ENCODE measurements at regions not wholly inside any gene's neighbourhood (a gene's known extent, or its start where the extent isn't known, plus 50 kb on each side); places are given as distances from the start of the nearest gene placed in this dataset.

DNA sequence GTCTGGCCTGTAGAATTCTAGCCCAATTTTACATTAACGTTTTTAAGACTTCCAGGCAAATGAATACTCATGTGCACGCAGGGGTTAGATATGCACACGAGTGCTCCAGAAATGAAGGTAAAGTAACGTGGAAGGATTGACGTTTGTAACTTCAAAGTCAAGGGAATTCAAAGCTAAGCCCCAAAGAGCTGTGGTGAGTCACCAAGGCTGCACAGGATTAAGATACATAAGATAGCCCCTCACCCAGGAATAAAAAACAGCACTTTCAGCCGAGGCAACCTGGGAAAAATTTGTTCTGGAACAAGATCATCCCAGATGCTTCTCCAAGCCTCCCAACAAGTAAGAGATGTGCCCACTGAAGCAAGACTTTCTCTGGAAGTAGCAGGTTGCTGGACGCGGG is 259.6 kb upstream of the PLXNA2 start:
- Histone ChIP-seq H3K9me3 (ENCODE audit: control insufficient read depth, low read length) (no peaks in the 10 kb centered on the region), H3K4me1 (ENCODE audit: control insufficient read depth, insufficient read depth, low read length) (no peaks in the 10 kb centered on the region), H3K4me3 (ENCODE audit: low read length) (no peak overlapping the region), H3K27ac (ENCODE audit: low read depth, low read length) (no peak overlapping the region), H3K27me3 (ENCODE audit: control insufficient read depth, insufficient read depth, low read length, poor library complexity, severe bottlenecking) (no peaks in the 10 kb centered on the region), H3K36me3 (ENCODE audit: control insufficient read depth, insufficient read depth, low read length) (no peaks in the 10 kb centered on the region), H3K9ac (ENCODE audit: extremely low read depth, low read length, poor library complexity, severe bottlenecking) (no peak overlapping the region)
- H3K4me3 Mint-ChIP-seq, result no peak overlapping the region
- 78 to 80% methylated on average over 8 of the region's 8 CpGs for WGBS, 2 experiments (ENCODE audit: insufficient coverage in 1 of 2, insufficient read length in 1 of 2)
- no peak for DNase-seq
- H3K4me1 Mint-ChIP-seq, result peaks cover 7% of the 10 kb centered on the region
- no peak overlapping the region for H3K27ac Mint-ChIP-seq
- H3K36me3 Mint-ChIP-seq (ENCODE audit: low read depth), result no peaks in the 10 kb centered on the region
- TF ChIP-seq, protein P1, sequence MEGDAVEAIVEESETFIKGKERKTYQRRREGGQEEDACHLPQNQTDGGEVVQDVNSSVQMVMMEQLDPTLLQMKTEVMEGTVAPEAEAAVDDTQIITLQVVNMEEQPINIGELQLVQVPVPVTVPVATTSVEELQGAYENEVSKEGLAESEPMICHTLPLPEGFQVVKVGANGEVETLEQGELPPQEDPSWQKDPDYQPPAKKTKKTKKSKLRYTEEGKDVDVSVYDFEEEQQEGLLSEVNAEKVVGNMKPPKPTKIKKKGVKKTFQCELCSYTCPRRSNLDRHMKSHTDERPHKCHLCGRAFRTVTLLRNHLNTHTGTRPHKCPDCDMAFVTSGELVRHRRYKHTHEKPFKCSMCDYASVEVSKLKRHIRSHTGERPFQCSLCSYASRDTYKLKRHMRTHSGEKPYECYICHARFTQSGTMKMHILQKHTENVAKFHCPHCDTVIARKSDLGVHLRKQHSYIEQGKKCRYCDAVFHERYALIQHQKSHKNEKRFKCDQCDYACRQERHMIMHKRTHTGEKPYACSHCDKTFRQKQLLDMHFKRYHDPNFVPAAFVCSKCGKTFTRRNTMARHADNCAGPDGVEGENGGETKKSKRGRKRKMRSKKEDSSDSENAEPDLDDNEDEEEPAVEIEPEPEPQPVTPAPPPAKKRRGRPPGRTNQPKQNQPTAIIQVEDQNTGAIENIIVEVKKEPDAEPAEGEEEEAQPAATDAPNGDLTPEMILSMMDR (conservative IDR thresholded peaks at IDR 0.05), result no peak
- H3K9me3 Mint-ChIP-seq, result no peaks in the 10 kb centered on the region
- no peaks in the 10 kb centered on the region for H3K27me3 Mint-ChIP-seq (ENCODE audit: insufficient read depth)

DNA sequence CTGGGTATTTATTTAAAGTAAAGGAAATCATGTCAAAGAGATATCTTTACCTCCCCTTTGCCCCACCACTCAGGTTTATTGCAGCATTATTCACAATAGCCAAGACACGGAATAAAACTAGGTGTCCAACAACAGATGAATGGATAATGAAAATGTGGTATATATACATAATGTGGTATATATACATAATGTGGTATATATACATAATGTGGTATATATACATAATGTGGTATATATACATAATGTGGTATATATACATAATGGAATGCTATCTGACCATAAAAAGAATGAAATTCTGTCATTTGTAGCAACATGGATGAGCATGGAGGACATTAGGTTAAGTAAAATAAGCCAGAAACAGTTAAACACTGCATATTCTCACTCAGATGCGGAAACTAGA is 262.6 kb upstream of the PLXNA2 start:
- WGBS, 2 experiments (ENCODE audit: insufficient coverage in 1 of 2, insufficient read length in 1 of 2), result 80 to 100% methylated on average over 1 to 2 of the region's 2 CpGs
- no peak overlapping the region for H3K27ac ChIP-seq (ENCODE audit: low read depth, low read length)
- TF ChIP-seq, protein P1 (conservative IDR thresholded peaks at IDR 0.05), result no peak
- H3K27me3 ChIP-seq (ENCODE audit: control insufficient read depth, insufficient read depth, low read length, poor library complexity, severe bottlenecking), result no peaks in the 10 kb centered on the region
- H3K4me1 ChIP-seq (ENCODE audit: control insufficient read depth, insufficient read depth, low read length), result peaks cover 6% of the 10 kb centered on the region
- Mint-ChIP-seq H3K4me1 (peaks cover 20% of the 10 kb centered on the region), H3K27ac (no peak overlapping the region), H3K36me3 (ENCODE audit: low read depth) (no peaks in the 10 kb centered on the region), H3K4me3 (no peak overlapping the region), H3K9me3 (no peaks in the 10 kb centered on the region), H3K27me3 (ENCODE audit: insufficient read depth) (no peaks in the 10 kb centered on the region)
- H3K4me3 ChIP-seq (ENCODE audit: low read length), result no peak overlapping the region
- no peak for DNase-seq
- H3K36me3 ChIP-seq (ENCODE audit: control insufficient read depth, insufficient read depth, low read length), result no peaks in the 10 kb centered on the region
- no peaks in the 10 kb centered on the region for H3K9me3 ChIP-seq (ENCODE audit: control insufficient read depth, low read length)
- H3K9ac ChIP-seq (ENCODE audit: extremely low read depth, low read length, poor library complexity, severe bottlenecking), result no peak overlapping the region

DNA sequence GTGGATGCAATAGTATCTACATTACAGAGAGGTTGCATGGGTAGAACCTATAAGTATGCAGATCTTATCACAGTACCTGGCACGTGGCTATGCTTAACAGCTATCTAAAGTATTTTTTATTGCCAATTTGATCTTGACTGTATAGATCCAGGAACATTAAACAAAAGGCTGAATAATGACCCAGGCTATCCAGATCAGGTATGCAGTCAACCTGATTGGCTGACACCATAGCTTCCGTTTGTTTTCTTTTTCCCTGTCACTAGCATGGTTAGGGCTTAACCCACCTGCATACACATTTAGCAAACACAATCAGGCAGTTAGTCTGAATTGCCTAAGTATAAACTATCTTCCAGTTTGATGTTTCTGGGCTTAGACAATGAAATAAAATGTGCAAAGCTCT is 264.9 kb upstream of the PLXNA2 start:
- Mint-ChIP-seq H3K9me3 (no peaks in the 10 kb centered on the region), H3K27ac (no peak overlapping the region), H3K4me1 (peaks cover 20% of the 10 kb centered on the region), H3K27me3 (ENCODE audit: insufficient read depth) (peaks cover 4% of the 10 kb centered on the region), H3K36me3 (ENCODE audit: low read depth) (no peaks in the 10 kb centered on the region), H3K4me3 (no peak overlapping the region)
- TF ChIP-seq, protein P1 (conservative IDR thresholded peaks at IDR 0.05), result no peak
- no peak overlapping the region for H3K27ac ChIP-seq (ENCODE audit: low read depth, low read length)
- 86 to 90% methylated on average over 1 to 2 of the region's 2 CpGs for WGBS, 2 experiments (ENCODE audit: insufficient coverage in 1 of 2, insufficient read length in 1 of 2)
- no peak overlapping the region for H3K4me3 ChIP-seq (ENCODE audit: low read length)
- no peaks in the 10 kb centered on the region for H3K27me3 ChIP-seq (ENCODE audit: control insufficient read depth, insufficient read depth, low read length, poor library complexity, severe bottlenecking)
- no peaks in the 10 kb centered on the region for H3K36me3 ChIP-seq (ENCODE audit: control insufficient read depth, insufficient read depth, low read length)
- no peaks in the 10 kb centered on the region for H3K9me3 ChIP-seq (ENCODE audit: control insufficient read depth, low read length)
- no peak for DNase-seq
- peaks cover 6% of the 10 kb centered on the region for H3K4me1 ChIP-seq (ENCODE audit: control insufficient read depth, insufficient read depth, low read length)
- H3K9ac ChIP-seq (ENCODE audit: extremely low read depth, low read length, poor library complexity, severe bottlenecking), result no peak overlapping the region

Measured in endodermal cell (in vitro differentiated cells).